ENCODE measurements at regions not wholly inside any gene's neighbourhood (a gene's known extent, or its start where the extent isn't known, plus 50 kb on each side); places are given as distances from the start of the nearest gene placed in this dataset.
"Not testable (repeated sequence)": the region's sequence is repeated elsewhere in the genome, so short reads cannot be mapped to it uniquely, and the experiment has no call there.

GRCh38 chr14:106216679-106217078, 690.3 kb downstream of the TMEM121 start:
- Histone ChIP-seq H3K4me3 (ENCODE audit: extremely low read depth, insufficient read depth, low read length, poor library complexity, severe bottlenecking) (no peak overlapping the region), H3K9me3 (ENCODE audit: control insufficient read depth, low read length) (peaks cover 48% of the 10 kb centered on the region), H3K4me1 (ENCODE audit: control insufficient read depth, insufficient read depth, low read length, poor library complexity, severe bottlenecking) (no peaks in the 10 kb centered on the region), H3K27ac (ENCODE audit: low read depth, low read length, severe bottlenecking) (no peak overlapping the region), H3K36me3 (ENCODE audit: control insufficient read depth, insufficient read depth, low read length) (no peaks in the 10 kb centered on the region)
- WGBS, 2 experiments (ENCODE audit: insufficient coverage in 2 of 2) = 40% methylated on average over 1 of the region's 1 CpG

GRCh38 chr14:106218174-106218573, 691.8 kb downstream of the TMEM121 start:
- Histone ChIP-seq H3K9me3 (ENCODE audit: control insufficient read depth, low read length) (peaks cover 51% of the 10 kb centered on the region), H3K4me3 (ENCODE audit: extremely low read depth, insufficient read depth, low read length, poor library complexity, severe bottlenecking) (no peak overlapping the region), H3K4me1 (ENCODE audit: control insufficient read depth, insufficient read depth, low read length, poor library complexity, severe bottlenecking) (no peaks in the 10 kb centered on the region), H3K27ac (ENCODE audit: low read depth, low read length, severe bottlenecking) (no peak overlapping the region), H3K36me3 (ENCODE audit: control insufficient read depth, insufficient read depth, low read length) (no peaks in the 10 kb centered on the region)
- WGBS, 2 experiments (ENCODE audit: insufficient coverage in 2 of 2) = 43 to 51% methylated on average over 5 of the region's 5 CpGs

- no peak overlapping the region for H3K4me3 ChIP-seq (ENCODE audit: extremely low read depth, insufficient read depth, low read length, poor library complexity, severe bottlenecking)
- H3K4me1 ChIP-seq (ENCODE audit: control insufficient read depth, insufficient read depth, low read length, poor library complexity, severe bottlenecking) = no peaks in the 10 kb centered on the region
- H3K36me3 ChIP-seq (ENCODE audit: control insufficient read depth, insufficient read depth, low read length) = no peaks in the 10 kb centered on the region
- H3K27ac ChIP-seq (ENCODE audit: low read depth, low read length, severe bottlenecking) = no peak overlapping the region
- WGBS, 2 experiments (ENCODE audit: insufficient coverage in 2 of 2) = no CpG with 5 or more reads among the region's 3 CpGs
- peaks cover 77% of the 10 kb centered on the region for H3K9me3 ChIP-seq (ENCODE audit: control insufficient read depth, low read length)
Observed at GRCh38 chr14:106222311-106222710, 695.9 kb downstream of the TMEM121 start.

- H3K4me1 ChIP-seq (ENCODE audit: control insufficient read depth, insufficient read depth, low read length, poor library complexity, severe bottlenecking) = no peaks in the 10 kb centered on the region
- H3K9me3 ChIP-seq (ENCODE audit: control insufficient read depth, low read length) = peaks cover 76% of the 10 kb centered on the region
- no peak overlapping the region for H3K27ac ChIP-seq (ENCODE audit: low read depth, low read length, severe bottlenecking)
- no peak overlapping the region for H3K4me3 ChIP-seq (ENCODE audit: extremely low read depth, insufficient read depth, low read length, poor library complexity, severe bottlenecking)
- 79 to 87% methylated on average over 2 to 3 of the region's 3 CpGs for WGBS, 2 experiments (ENCODE audit: insufficient coverage in 2 of 2)
- no peaks in the 10 kb centered on the region for H3K36me3 ChIP-seq (ENCODE audit: control insufficient read depth, insufficient read depth, low read length)
Observed at GRCh38 chr14:106222731-106223130, 696.3 kb downstream of the TMEM121 start.

- 70% methylated on average over 6 to 8 of the region's 10 CpGs for WGBS, 2 experiments (ENCODE audit: insufficient coverage in 2 of 2)
- no peaks in the 10 kb centered on the region for H3K4me1 ChIP-seq (ENCODE audit: control insufficient read depth, insufficient read depth, low read length, poor library complexity, severe bottlenecking)
- no peak overlapping the region for H3K27ac ChIP-seq (ENCODE audit: low read depth, low read length, severe bottlenecking)
- no peaks in the 10 kb centered on the region for H3K36me3 ChIP-seq (ENCODE audit: control insufficient read depth, insufficient read depth, low read length)
- H3K9me3 ChIP-seq (ENCODE audit: control insufficient read depth, low read length) = peaks cover 79% of the 10 kb centered on the region
- H3K4me3 ChIP-seq (ENCODE audit: extremely low read depth, insufficient read depth, low read length, poor library complexity, severe bottlenecking) = no peak overlapping the region
Observed at GRCh38 chr14:106227793-106228192, 701.4 kb downstream of the TMEM121 start.

- WGBS, 2 experiments (ENCODE audit: insufficient coverage in 2 of 2) = 67 to 68% methylated on average over 2 to 5 of the region's 6 CpGs
- Histone ChIP-seq H3K9me3 (ENCODE audit: control insufficient read depth, low read length) (peaks cover 76% of the 10 kb centered on the region), H3K4me3 (ENCODE audit: extremely low read depth, insufficient read depth, low read length, poor library complexity, severe bottlenecking) (no peak overlapping the region), H3K36me3 (ENCODE audit: control insufficient read depth, insufficient read depth, low read length) (no peaks in the 10 kb centered on the region), H3K4me1 (ENCODE audit: control insufficient read depth, insufficient read depth, low read length, poor library complexity, severe bottlenecking) (no peaks in the 10 kb centered on the region), H3K27ac (ENCODE audit: low read depth, low read length, severe bottlenecking) (no peak overlapping the region)
Observed at GRCh38 chr14:106228541-106229158, 702.3 kb downstream of the TMEM121 start.

GRCh38 chr14:106230071-106230470, 703.7 kb downstream of the TMEM121 start:
- Histone ChIP-seq H3K4me3 (ENCODE audit: extremely low read depth, insufficient read depth, low read length, poor library complexity, severe bottlenecking) (no peak overlapping the region), H3K4me1 (ENCODE audit: control insufficient read depth, insufficient read depth, low read length, poor library complexity, severe bottlenecking) (no peaks in the 10 kb centered on the region), H3K36me3 (ENCODE audit: control insufficient read depth, insufficient read depth, low read length) (no peaks in the 10 kb centered on the region), H3K27ac (ENCODE audit: low read depth, low read length, severe bottlenecking) (no peak overlapping the region), H3K9me3 (ENCODE audit: control insufficient read depth, low read length) (peaks cover 64% of the 10 kb centered on the region)
- 0% methylated on average over 1 of the region's 2 CpGs; no CpG with 5 or more reads in 1 of the 2 experiments for WGBS, 2 experiments (ENCODE audit: insufficient coverage in 2 of 2)

GRCh38 chr14:106233191-106233590, 706.8 kb downstream of the TMEM121 start:
- H3K27ac ChIP-seq (ENCODE audit: low read depth, low read length, severe bottlenecking); H3K4me1 ChIP-seq (ENCODE audit: control insufficient read depth, insufficient read depth, low read length, poor library complexity, severe bottlenecking); H3K36me3 ChIP-seq (ENCODE audit: control insufficient read depth, insufficient read depth, low read length); H3K4me3 ChIP-seq (ENCODE audit: extremely low read depth, insufficient read depth, low read length, poor library complexity, severe bottlenecking): not testable (repeated sequence)
- WGBS, 2 experiments (ENCODE audit: insufficient coverage in 2 of 2) = no CpG with 5 or more reads among the region's 3 CpGs
- H3K9me3 ChIP-seq (ENCODE audit: control insufficient read depth, low read length) = peaks cover 57% of the 10 kb centered on the region

GRCh38 chr14:106234525-106235254, 708.3 kb downstream of the TMEM121 start:
- 59 to 66% methylated on average over 4 to 6 of the region's 17 CpGs for WGBS, 2 experiments (ENCODE audit: insufficient coverage in 2 of 2)
- H3K9me3 ChIP-seq (ENCODE audit: control insufficient read depth, low read length) = peaks cover 51% of the 10 kb centered on the region
- H3K4me1 ChIP-seq (ENCODE audit: control insufficient read depth, insufficient read depth, low read length, poor library complexity, severe bottlenecking); H3K4me3 ChIP-seq (ENCODE audit: extremely low read depth, insufficient read depth, low read length, poor library complexity, severe bottlenecking); H3K36me3 ChIP-seq (ENCODE audit: control insufficient read depth, insufficient read depth, low read length); H3K27ac ChIP-seq (ENCODE audit: low read depth, low read length, severe bottlenecking): not testable (repeated sequence)

GRCh38 chr14:106235356-106236159, 709.2 kb downstream of the TMEM121 start:
- Histone ChIP-seq H3K9me3 (ENCODE audit: control insufficient read depth, low read length) (peaks cover 54% of the 10 kb centered on the region), H3K27ac (ENCODE audit: low read depth, low read length, severe bottlenecking) (no peak overlapping the region), H3K4me1 (ENCODE audit: control insufficient read depth, insufficient read depth, low read length, poor library complexity, severe bottlenecking) (no peaks in the 10 kb centered on the region), H3K4me3 (ENCODE audit: extremely low read depth, insufficient read depth, low read length, poor library complexity, severe bottlenecking) (no peak overlapping the region), H3K36me3 (ENCODE audit: control insufficient read depth, insufficient read depth, low read length) (no peaks in the 10 kb centered on the region)
- 80 to 87% methylated on average over 3 of the region's 10 CpGs for WGBS, 2 experiments (ENCODE audit: insufficient coverage in 2 of 2)
